ENCODE measurements at regions not wholly inside any gene's neighbourhood (a gene's known extent, or its start where the extent isn't known, plus 50 kb on each side); places are given as distances from the start of the nearest gene placed in this dataset.
"Not testable (repeated sequence)": the region's sequence is repeated elsewhere in the genome, so short reads cannot be mapped to it uniquely, and the experiment has no call there.

- no peak for DNase-seq
Observed at GRCh38 chr2:52414561-52415295, 1352.9 kb upstream of the CHAC2 start.

- not testable (repeated sequence) for DNase-seq
Observed at GRCh38 chr2:52409308-52410118, 1358.1 kb upstream of the CHAC2 start.

GRCh38 chr2:52405980-52406379 lies 1361.6 kb upstream of the CHAC2 start:
- DNase-seq: no peak

- DNase-seq: no peak
Observed at GRCh38 chr2:52404866-52405265, 1362.7 kb upstream of the CHAC2 start.

GRCh38 chr2:52404046-52404445 lies 1363.6 kb upstream of the CHAC2 start:
- no peak for DNase-seq

GRCh38 chr2:52402128-52402527 lies 1365.5 kb upstream of the CHAC2 start:
- DNase-seq: no peak

GRCh38 chr2:52396836-52397235 lies 1364.9 kb upstream of the NRXN1 start:
- DNase-seq: no peak

- no peak for DNase-seq
Observed at GRCh38 chr2:52395912-52396311, 1364.0 kb upstream of the NRXN1 start.

GRCh38 chr2:52391621-52392020 lies 1359.7 kb upstream of the NRXN1 start:
- no peak for DNase-seq

GRCh38 chr2:52390651-52391050 lies 1358.7 kb upstream of the NRXN1 start:
- no peak for DNase-seq

GRCh38 chr2:52387937-52388590 lies 1356.1 kb upstream of the NRXN1 start:
- DNase-seq: no peak

- no peak for DNase-seq
Observed at GRCh38 chr2:52386433-52387030, 1354.6 kb upstream of the NRXN1 start.

- peak; percentile 0 for DNase-seq
Observed at GRCh38 chr2:52383541-52383940, 1351.6 kb upstream of the NRXN1 start.

GRCh38 chr2:52369178-52369577 lies 1337.2 kb upstream of the NRXN1 start:
- DNase-seq: no peak

GRCh38 chr2:52368141-52368540 lies 1336.2 kb upstream of the NRXN1 start:
- no peak for DNase-seq

- DNase-seq: no peak
Observed at GRCh38 chr2:52365946-52366345, 1334.0 kb upstream of the NRXN1 start.

- DNase-seq: no peak
Observed at GRCh38 chr2:52356556-52356955, 1324.6 kb upstream of the NRXN1 start.

- DNase-seq: no peak
Observed at GRCh38 chr2:52347292-52347691, 1315.4 kb upstream of the NRXN1 start.

- no peak for DNase-seq
Observed at GRCh38 chr2:52345676-52346075, 1313.7 kb upstream of the NRXN1 start.

- DNase-seq: no peak
Observed at GRCh38 chr2:52345082-52345481, 1313.2 kb upstream of the NRXN1 start.

GRCh38 chr2:52343706-52344266 lies 1311.9 kb upstream of the NRXN1 start:
- no peak for DNase-seq

GRCh38 chr2:52343010-52343409 lies 1311.1 kb upstream of the NRXN1 start:
- no peak for DNase-seq

GRCh38 chr2:52342458-52342857 lies 1310.5 kb upstream of the NRXN1 start:
- no peak for DNase-seq

Data from hematopoietic multipotent progenitor cell treated with erythropoietin and hydrocortisone succinate and interleukin-3 and kit ligand, for 4 days (in vitro differentiated cells).